Activated CD8-positive, alpha-beta memory T cell treated with anti-CD3 and anti-CD28 coated beads for 4 hours (primary cell): ENCODE measurements at regions not wholly inside any gene's neighbourhood (a gene's known extent, or its start where the extent isn't known, plus 50 kb on each side); places are given as distances from the start of the nearest gene placed in this dataset.

ENCODE experiments used
- DNase-seq, 2 donors: peaks; one replicate each; pipeline ENCODE4 v3.0.0-alpha.2; 2020; ENCODE audit warnings: low read depth in 2 of 2

DNA sequence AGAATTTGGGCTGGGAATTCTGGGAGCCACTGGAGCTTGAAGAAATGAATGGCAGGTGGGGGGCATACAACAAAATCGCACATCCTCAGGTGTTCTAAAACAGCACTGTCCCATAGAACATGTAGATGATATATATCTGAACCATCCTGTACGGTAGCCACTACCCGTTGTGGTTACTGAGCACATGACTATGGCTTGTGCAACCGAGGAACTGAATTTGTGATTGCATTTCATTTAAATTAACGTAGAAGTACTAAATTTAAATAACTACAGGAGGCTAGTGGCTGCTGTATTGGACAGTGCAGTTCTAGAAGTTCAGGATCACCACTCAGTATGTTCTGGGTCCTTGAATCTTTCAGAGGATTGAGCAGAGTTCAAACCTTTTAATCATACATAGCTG is 172.4 kb downstream of the PHETA1 start:
- no peak for DNase-seq

DNA sequence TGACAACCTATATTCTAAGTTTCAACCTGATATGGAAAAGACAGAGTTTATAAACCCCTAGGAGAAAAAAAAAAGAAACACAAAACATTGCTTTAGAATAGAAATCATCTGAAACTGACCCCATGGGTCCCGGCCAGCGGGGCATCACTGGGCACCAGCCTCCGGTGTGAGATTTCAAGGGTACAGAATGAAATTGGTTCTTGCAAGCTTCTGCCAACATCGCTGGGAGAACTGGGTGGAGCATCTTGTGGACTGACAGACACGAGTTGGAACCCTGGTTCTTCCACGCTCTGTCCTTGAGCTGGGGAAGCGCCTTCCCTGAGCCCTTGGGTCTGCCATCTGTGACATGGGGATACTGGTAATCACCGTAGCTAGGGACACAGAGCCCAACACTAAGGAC is 173.6 kb downstream of the PHETA1 start:
- DNase-seq: no peak

DNA sequence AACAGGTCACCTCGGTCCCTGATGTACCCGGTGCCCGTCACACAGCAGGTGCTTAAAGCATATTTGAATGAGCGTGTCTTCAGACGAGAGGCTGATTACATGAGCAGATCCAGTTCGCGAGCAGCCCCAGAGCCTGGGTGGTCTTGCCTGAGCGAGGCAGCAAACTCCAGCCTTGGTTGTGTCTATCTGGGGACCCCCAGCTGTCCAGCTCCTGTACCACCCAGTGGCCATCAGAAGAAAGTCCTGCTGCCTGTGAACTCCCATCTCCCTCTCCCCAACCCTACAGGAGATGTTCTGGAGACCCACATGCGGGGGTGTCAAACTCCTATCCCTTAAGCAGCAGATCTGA is 174.2 kb downstream of the PHETA1 start:
- DNase-seq: no peak

DNA sequence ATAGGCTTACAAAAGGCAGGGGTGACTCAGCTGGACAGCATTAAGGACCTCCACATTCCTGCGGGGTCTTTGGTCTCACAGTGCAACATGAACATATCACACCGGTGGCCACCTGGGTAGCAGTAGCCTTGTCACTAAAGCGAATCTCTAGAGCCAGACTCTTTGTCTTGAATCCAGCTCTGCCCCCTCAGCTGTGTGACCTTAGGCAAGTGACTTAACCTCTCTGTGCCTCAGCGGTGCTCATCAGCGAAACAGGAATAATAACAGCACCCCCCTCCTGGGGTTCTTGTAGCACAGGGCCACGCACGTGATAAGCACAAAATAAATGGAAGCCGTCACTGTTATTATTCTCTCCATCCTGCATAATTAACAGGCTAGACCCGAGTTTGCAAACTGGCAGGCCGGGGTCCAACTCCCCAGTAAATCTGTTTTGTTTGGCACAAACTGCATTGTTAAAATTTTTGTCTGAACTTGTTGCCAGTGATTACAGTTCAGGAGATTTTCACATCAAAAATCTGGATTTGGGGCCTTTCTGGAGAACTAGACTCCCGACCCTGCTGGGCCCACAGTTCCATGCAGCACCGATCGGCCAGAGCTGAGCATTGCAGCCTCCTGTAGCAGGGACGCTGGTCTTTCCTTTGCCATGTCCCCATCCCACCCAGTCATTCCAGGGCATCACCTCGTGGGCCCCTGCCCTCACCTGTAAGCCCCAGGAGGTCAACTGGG is 174.8 kb downstream of the PHETA1 start:
- no peak for DNase-seq

DNA sequence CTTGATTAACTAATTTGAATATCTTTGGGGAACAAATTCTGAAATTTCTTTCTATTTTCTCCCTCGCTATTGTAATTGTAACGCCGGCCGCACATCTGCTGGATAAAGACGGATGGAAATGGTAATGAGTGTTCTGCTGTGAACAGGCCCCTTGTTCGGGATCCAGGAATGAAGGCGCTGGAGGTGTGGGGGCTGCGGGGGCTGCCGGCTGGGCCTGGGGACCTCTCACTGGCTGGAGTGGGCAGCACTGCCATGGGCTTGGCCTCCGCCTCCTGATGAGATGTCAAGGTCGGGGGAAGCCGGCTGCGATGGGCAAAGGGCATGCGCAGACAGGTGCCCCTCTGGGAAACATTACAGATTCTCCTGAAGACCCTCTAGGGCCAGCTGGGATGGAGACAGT is 175.4 kb downstream of the PHETA1 start:
- no peak for DNase-seq

DNA sequence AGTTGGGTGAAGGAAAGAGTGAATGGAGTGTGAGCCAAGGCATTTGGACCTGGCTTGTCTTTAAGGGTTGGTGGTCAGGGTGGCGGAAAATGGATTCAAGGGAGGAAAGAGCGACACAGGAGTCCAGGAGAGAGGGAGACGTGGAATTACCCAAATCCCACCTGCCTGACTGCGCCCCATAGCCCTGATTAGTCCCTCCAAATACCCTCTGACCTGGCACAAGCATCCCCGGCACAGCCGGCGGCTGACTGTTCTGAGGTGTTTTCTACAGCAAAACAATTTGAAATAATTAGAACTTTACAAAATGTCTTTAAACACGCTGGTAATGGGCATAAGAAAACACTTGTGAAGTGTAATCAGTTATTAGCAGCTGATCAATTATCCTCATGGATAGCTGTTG is 175.8 kb downstream of the PHETA1 start:
- no peak for DNase-seq

DNA sequence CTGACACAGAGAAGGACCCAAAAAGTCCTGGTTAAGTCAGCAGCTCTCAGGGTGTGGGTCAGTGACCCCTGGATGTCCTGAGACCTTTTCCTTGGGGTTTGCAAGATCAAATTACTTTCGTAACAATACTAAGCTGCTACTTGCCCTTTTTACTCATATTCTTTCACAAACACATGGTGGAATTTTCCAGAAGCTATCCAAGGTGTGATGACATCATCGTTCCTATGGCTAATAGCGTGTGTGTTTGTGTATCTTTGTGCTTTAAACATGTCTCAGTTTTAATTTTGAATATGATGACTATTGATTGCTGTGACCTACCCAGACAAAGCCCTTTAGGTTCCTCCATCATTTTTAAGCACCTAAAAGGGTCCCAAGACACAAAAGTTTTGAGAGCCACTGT is 176.2 kb downstream of the PHETA1 start:
- no peak for DNase-seq

DNA sequence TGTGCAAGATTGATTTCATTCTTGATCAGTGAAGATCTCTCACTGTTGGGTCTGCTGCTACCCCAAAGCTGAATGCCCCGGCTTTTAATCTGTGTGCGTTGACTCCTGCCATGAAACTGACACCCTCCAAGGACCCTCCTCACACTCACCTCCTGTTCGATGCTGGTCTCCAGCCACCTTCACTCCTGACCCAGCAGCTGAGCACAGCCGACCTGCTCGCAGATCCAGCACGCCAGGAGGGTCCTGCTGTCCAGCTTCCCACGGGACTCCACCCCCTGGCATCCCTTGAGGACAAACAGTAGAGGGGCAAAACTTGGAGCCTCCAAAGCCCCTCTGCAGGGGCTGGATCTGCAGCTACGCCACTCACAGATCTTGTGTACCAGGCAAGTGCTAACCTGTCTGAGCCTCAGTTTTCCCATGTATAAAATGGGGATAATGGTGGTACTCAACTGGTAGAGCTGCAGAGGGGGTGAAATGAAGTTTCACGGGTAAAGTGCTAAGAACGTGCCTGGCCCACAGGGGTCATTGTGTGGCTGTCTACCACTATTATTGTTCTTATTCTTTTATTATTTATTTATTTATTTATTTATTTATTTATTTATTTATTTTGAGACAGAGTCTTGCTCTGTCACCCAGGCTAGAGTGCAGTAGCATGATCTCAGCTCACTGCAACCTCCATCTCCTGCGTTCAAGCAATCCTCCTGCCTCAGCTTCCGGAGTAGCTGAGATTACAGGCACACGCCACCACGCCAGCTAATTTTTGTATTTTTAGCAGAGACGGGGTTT is 178.0 kb downstream of the PHETA1 start:
- no peak for DNase-seq

DNA sequence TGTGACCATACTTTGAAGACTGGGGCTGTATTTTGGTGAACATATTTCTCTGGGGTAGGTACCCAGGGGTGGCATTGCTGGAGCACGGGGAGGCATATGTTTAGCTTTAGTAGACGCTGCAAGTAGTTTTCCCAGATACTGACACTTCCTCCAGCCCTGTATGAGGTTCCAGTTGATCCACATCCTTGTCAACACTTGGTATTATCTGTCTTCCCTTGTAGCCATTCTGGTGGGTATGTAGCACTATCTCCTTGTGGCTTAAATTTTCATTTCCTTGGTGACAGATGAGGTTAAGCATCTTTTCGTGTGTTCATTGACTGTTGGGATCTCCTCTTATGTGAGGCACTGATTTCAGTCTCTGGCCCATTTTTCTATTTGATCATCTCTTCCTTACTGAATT is 179.1 kb downstream of the PHETA1 start:
- no peak for DNase-seq

DNA sequence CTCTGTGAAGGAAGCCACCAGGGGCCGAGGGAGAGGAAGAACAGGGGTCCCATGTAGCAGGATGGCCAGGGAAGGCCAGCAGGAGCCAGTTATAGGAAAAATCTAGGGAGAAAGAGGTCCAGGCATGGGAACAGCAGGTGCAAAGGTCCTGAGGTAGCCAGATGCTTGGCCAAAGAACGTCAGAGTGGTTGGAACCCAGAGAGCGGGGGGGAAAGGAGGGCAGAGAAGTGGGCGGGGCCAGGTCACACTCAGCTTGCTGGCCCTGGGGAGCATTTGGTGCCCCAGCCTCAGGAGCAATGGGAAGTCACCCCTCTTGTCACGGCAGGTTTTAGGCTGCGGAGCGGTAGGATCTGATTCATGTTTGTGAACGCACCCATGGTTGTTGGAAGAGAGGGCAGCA is 180.5 kb downstream of the PHETA1 start:
- no peak for DNase-seq

DNA sequence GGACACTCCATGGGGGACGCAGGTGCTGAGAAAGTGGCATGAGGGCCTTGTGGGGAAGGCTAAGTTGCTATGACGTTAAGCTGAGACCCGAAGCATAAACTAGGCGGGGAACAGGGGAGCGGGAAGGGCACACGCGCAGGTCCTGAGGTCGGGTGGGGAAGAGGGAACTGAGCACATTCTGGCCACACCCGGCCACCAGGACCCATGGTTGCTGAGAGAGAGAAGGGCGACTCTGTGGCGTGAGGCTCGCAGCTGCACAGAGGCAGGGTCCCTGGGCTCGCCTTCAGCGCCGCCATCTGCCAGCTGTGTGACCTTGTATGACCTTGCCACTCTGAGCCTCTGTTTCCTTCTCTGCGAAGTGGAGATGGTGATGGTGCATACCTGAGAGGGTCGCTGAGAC is 182.5 kb downstream of the PHETA1 start:
- no peak for DNase-seq

DNA sequence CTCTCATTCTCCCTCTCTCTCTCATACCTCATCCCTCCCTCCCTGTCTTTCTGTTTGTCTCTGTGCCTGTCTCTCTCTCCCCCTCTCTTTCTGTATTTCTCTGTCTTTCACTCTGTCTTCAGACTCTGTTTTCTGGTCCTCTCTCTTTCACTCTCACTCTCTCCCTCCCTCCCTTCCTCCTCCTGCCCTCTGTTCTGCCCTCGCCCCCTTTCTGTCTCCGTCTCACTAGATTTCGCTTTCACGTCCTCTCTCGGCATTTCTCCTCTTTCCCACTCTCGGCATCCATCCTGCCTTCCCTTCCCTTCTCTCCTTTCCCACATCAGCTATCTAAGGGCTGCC is 183.0 kb downstream of the PHETA1 start:
- DNase-seq: no peak

DNA sequence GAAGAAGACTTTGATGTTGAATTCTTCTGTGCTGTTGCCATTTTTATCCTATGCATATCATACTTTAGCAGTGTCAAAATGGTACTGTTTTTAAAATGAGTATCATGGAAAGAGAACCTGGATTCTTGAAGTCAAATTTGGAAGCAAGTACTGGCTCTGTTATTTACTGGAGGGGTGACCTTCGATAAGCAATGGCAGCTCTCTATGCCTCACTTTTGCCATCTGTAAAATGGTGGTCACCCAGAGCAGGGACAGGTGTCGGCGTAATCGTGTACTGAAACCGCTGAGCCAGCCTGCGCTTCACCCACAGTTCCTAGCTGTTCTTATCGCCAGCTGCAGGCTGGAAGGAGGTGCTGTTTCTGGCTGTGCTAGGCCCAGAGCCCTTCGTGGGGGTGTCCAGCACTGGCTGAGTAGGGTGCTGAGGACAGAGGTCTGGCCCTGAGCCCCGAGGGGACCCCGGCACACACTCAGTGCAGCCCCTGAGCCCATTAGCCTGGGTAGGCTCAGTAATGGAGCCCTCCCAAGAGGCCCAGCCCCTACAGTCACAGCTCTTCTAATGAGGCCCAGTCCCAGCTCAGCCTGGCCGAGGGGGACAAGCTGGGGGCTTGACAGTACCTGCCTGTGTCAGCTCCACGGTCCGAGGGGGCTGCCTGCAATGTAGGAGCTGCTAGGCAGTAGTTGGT is 183.5 kb downstream of the PHETA1 start:
- DNase-seq: no peak

DNA sequence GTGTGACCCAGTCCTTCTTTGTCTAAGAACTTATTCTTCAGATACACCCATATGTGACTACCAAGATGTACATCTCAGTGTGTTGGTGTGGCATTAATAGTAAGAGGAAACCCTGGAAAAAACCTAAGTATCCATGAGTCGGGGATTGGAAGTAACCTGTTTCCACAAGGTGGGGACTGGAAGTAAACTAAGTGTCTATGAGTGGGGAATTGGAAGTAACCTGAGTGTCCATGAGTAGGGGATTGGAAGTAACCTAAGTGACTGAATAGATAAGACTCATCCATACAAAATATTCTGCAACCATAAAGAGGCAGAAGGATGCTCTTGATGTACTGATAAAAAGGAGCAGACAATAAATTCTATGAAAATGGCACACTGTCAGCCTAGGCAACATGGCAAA is 184.7 kb downstream of the PHETA1 start:
- no peak for DNase-seq

DNA sequence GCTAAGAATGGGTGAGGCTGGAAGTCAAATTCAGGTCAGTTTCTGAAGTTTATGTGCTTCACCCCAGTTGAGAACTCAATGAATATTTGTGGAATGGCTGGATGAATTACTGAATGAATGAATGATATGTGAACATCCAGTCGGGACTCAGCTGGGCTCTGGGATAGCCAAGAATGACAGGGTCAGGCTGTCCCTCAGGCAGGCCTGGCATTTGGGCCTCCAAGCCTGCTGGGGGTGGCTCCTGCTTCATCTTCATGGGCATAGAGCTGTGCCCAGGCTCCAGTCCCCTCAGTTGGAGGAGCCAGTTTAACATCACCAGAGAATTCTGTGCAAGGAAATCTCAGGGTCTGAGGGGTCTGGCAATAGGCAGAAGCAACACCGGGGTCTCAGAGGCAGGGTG is 185.8 kb downstream of the PHETA1 start:
- no peak for DNase-seq

DNA sequence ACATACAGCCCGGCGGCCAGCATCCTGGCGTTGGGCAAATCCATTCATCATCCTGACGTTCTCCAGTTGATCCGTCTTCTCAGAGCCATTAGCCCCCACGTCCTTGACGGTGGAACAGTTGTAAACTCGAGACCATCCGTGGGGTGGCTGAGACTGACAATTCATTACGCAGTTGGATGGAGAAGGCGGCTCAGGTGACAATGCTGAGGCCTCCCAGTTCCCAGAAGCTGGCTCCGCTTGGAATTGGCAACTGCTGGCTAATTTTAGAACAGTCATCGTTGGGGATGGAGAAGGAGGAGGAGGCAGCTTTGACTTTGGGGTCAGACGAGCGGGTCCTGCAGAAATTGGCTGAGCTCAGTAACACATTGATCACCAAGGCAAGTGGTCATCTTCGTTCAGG is 186.5 kb downstream of the PHETA1 start:
- no peak for DNase-seq

DNA sequence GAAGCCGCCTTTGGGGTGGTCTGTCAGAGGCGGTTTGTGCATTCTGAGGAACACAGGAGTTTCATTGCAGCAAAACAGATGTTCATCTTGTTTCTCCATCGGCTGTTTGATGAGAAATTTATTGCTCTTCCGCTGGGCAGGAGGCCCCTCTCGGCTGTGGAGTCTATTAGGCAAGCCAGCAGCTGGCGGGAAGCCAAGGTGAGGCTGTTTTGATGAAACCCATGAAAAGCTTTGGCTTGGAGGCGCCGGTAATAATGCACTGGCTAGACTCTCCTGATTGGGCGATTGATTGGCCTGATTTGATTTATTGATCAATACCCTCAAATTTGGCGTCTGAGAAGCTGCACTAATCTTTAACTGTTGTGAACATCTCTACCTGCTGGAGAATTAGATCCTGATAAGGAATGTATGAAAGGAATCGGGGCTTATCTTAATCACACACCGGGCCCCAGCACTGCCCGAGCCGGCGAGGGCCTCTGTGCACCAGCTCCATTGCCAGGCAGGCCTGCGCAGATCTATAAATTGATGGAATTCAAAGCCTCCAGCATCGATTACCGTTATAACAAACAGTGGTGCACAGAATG is 187.7 kb downstream of the PHETA1 start:
- DNase-seq: no peak

DNA sequence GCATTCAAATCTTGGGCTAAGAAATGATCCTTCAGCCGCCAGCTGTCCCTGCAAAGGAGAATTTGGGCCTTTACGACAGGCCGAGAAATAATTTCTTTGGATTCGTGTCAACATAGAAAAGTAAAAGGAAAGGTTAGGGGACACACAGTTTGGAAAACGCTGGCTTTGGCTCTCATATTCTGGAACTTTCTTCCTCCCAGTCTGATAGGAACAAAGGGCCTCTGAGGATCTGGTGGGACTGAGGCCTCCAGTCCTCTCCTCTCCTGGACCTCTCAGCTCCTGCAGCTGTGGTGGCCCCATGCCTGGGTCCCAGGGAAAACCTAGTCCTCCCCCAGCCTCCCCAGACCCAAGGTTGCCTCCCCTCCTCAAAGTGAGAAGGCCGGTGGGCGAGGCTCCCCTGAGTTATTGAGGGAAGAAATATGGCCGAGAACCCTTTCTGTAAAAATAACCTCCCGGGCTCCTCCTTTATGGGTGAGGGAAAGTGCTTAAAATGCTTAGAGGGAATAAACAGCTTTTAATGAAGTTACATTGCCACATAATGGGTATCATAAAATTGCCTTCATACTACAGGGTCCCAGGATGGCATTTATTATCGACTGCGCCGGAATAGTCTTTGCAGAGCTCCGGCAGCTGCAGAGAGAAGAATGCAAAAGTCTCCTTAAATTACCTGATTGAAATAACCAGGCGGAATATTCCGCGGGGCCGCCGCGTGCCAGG is 188.3 kb downstream of the PHETA1 start:
- no peak for DNase-seq

DNA sequence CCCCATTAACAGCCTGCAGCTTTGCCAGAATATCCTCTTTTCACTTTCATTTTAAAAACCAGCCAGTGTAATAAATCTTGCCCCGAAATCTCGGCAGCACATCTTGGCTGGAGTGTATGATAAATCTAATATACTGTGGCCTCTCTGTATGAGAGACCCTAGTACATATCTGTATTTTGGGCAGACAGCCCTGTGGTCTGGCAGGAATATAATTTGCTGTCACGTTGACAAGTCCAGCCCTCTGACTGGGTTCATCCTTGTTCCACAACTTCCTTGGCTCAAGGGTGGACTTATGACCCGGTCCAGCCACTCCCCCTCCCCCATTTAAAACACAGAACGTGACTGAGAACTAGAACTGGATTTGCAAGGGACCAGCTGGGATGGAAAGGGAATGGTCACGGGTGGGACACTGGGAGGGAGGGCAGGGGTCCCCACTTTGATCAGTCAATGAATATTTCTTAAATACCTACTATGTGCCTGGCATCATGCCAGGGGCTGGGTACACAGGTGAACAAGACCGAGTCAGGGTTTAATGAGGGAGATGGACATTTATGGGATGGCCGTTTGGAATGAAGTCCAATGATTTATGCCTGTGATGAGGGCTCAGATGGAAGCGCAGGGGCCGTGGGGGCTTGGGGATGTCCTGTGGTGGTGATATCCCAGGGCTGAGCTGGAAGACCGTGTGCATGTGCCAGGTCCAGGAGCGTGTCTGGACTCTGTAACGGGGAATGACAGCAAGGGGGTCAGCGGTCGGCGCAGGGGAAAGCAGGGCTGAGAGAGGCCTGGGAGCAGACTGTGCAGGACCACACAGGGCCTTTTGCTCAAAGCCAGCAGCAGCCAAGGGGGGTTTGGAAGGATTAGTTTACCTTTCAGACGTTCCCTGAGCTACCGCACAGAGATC is 190.5 kb downstream of the PHETA1 start:
- no peak for DNase-seq

DNA sequence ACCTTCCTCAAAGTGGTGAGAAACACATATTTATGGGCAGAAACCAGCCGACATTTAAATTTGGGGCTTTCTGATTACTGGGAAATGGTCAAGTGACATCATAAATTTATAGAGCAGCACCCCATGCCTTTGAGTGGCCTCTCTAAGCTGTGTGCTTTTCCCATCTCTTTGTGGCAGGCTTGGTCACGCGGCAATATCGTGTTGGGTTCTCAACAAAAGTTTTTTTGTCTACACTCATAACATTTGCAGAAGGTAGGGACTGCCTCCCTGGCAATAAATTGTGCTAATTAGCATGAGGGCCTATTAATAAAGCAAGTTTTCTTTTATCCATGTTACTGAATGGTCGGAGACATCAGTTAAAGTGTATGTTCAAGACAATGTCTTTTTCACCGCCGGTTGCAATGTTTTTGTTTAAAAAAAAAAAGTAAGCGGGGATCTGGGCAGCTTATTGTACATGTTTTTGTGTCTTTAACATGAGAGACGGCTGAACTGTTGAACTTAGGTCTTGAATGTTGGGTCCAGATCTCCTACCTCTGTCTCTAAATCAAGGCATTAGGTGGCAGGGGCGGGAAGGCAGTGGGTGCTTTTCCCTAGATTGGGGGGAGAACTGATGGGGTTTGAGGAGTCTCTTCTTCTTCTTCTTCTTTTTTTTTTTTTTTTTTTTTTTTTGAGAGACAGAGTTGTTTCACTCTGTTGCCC is 193.3 kb downstream of the PHETA1 start:
- DNase-seq: no peak

DNA sequence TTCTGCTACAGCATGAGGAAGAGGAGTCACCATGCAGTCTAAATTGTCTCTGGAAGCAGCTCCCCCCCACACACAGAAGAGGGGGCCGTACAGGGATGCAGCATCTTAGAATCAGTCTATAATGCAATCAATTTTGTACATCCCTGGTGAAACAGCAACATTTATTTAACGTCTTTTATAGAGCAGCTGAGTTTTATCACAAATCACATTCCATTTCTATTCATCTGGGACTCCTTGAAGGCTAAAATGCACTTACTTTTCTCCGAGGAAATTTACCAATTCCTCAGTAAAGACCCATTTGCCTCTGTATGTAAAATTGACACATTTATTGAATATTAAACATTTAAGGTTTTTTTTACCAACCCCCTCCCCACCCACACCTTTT is 193.9 kb downstream of the PHETA1 start:
- DNase-seq: no peak
